IMR-90 (cell line): ENCODE measurements at regions not wholly inside any gene's neighbourhood (a gene's known extent, or its start where the extent isn't known, plus 50 kb on each side); places are given as distances from the start of the nearest gene placed in this dataset.
A peak's percentile ranks its signal among the peaks of the same experiment; 100 is the strongest.

Experiments
- ATAC-seq: fragments of 200-7000 bp; cut with Tn5 transposase; 2 replicates; pipeline ENCODE4 v1.9.1; 2020; ENCODE audit warnings: low read depth, mild to moderate bottlenecking, moderate library complexity
- BruUV-seq: library from RNA; stranded (reverse); fragments of 400-500 nt; replicated peaks from 2 replicates; lab custom pipeline; 2021; lab: Mats Ljungman, UMichigan
- CTCF ChIA-PET: fragments of 300-600 bp; formaldehyde crosslinking; extraction: SDS; loops from one replicate; lab custom pipeline; 2021; ENCODE audit warnings: antibody characterized with exemption; lab: Yijun Ruan, JAX
- POLR2A ChIA-PET: fragments of 300-600 bp; sonication (Branson Sonifier 250); formaldehyde crosslinking; loops from one replicate; lab custom pipeline; 2022; ENCODE audit warnings: antibody characterized with exemption; ENCODE audit not compliant: unreplicated experiment; lab: Charles Lee
- DNase-seq: peaks from one replicate; pipeline ENCODE4 v3.0.0; 2013
- H2AFZ ChIP-seq: replicated peaks from 2 replicates; pipeline ENCODE3; 2013; ENCODE audit warnings: low read length, mild to moderate bottlenecking; ENCODE audit not compliant: poor library complexity
- H2AK5ac ChIP-seq: 2 replicates; pipeline ENCODE4 v1.6.1; 2013; ENCODE audit warnings: low read depth, low read length, inconsistent platforms
- H2AK9ac ChIP-seq: replicated peaks from 2 replicates; pipeline ENCODE3; 2013; ENCODE audit warnings: mild to moderate bottlenecking, low read depth, low read length, moderate library complexity; ENCODE audit not compliant: poor library complexity
- H2BK120ac ChIP-seq: 2 replicates; pipeline ENCODE4 v1.6.1; 2013; ENCODE audit warnings: low read depth, low read length, inconsistent platforms
- H2BK15ac ChIP-seq: 3 replicates; pipeline ENCODE4 v1.6.1; 2013; ENCODE audit warnings: low read depth, low read length, inconsistent platforms
- H2BK20ac ChIP-seq: 2 replicates; pipeline ENCODE4 v1.6.1; 2013; ENCODE audit warnings: low read depth, mild to moderate bottlenecking, inconsistent platforms, low read length, moderate library complexity
- H2BK5ac ChIP-seq: 2 replicates; pipeline ENCODE4 v1.6.1; 2013; ENCODE audit warnings: mild to moderate bottlenecking, low read depth, low read length, inconsistent platforms; ENCODE audit not compliant: poor library complexity, severe bottlenecking
- H3K14ac ChIP-seq: replicated peaks from 2 replicates; pipeline ENCODE4 v1.6.1; 2013; ENCODE audit warnings: low read depth, low read length, inconsistent platforms
- H3K18ac ChIP-seq: 2 replicates; pipeline ENCODE4 v1.6.1; 2013; ENCODE audit warnings: low read depth, low read length, control low read depth
- H3K23ac ChIP-seq: 2 replicates; pipeline ENCODE4 v1.6.1; 2013; ENCODE audit warnings: low read depth, low read length, inconsistent platforms
- H3K27ac ChIP-seq: 2 replicates; pipeline ENCODE4 v1.5.1; 2013; ENCODE audit warnings: mild to moderate bottlenecking, control low read depth, low read length; ENCODE audit not compliant: insufficient read depth
- H3K27me3 ChIP-seq: 2 replicates; pipeline ENCODE4 v1.6.1; 2013; ENCODE audit warnings: low read length; ENCODE audit not compliant: control insufficient read depth, insufficient read depth
- H3K36me3 ChIP-seq: 2 replicates; pipeline ENCODE4 v1.6.1; 2013; ENCODE audit warnings: low read length, mixed read lengths; ENCODE audit not compliant: control insufficient read depth, insufficient read depth
- H3K4ac ChIP-seq: 2 replicates; pipeline ENCODE4 v1.6.1; 2013; ENCODE audit warnings: low read depth, low read length, inconsistent platforms
- H3K4me1 ChIP-seq: 2 replicates; pipeline ENCODE4 v1.6.1; 2013; ENCODE audit warnings: low read length, mixed read lengths; ENCODE audit not compliant: control insufficient read depth, insufficient read depth
- H3K4me2 ChIP-seq: 2 replicates; pipeline ENCODE4 v1.6.1; 2013; ENCODE audit warnings: low read depth, mild to moderate bottlenecking, control low read depth, low read length, moderate library complexity
- H3K4me3 ChIP-seq: 2 replicates; pipeline ENCODE4 v1.5.1; 2013; ENCODE audit warnings: low read depth, mild to moderate bottlenecking, control low read depth, low read length, moderate library complexity; ENCODE audit not compliant: insufficient read depth
- H3K56ac ChIP-seq: 2 replicates; pipeline ENCODE4 v1.6.1; 2013; ENCODE audit warnings: low read length, inconsistent platforms; ENCODE audit not compliant: insufficient read depth; ENCODE audit errors: extremely low read depth
- H3K79me1 ChIP-seq, 2 experiments: 2 replicates each; pipeline ENCODE4 v1.6.1; 2013; ENCODE audit warnings: low read length in 2 of 2, inconsistent platforms in 1 of 2, low read depth in 1 of 2
- H3K9ac ChIP-seq: 2 replicates; pipeline ENCODE4 v1.6.1; 2013; ENCODE audit warnings: low read depth, low read length, control low read depth
- H3K9me1 ChIP-seq: 2 replicates; pipeline ENCODE4 v1.6.1; 2013; ENCODE audit warnings: low read length, inconsistent platforms; ENCODE audit not compliant: insufficient read depth
- H3K9me3 ChIP-seq: 2 replicates; pipeline ENCODE4 v1.6.1; 2013; ENCODE audit warnings: low read length; ENCODE audit not compliant: control insufficient read depth, insufficient read depth
- H4K20me1 ChIP-seq: 2 replicates; pipeline ENCODE4 v1.6.1; 2013; ENCODE audit warnings: low read length, inconsistent platforms; ENCODE audit not compliant: insufficient read depth
- H4K5ac ChIP-seq: 2 replicates; pipeline ENCODE4 v1.6.1; 2013; ENCODE audit warnings: mild to moderate bottlenecking, low read depth, low read length, control low read depth
- H4K8ac ChIP-seq, 2 experiments: 2 replicates each; pipeline ENCODE4 v1.6.1; 2013; ENCODE audit warnings: low read depth in 2 of 2, low read length in 2 of 2, control low read depth in 1 of 2, inconsistent platforms in 1 of 2
- H4K91ac ChIP-seq: 2 replicates; pipeline ENCODE4 v1.6.1; 2013; ENCODE audit warnings: low read depth, low read length, inconsistent platforms; ENCODE audit not compliant: insufficient read depth
- BHLHE40 ChIP-seq: fragments of 150-350 bp; IDR thresholded peaks from 2 replicates; pipeline ENCODE4 v1.6.1; 2016; ENCODE audit warnings: mild to moderate bottlenecking, low read depth, low read length
- CEBPB ChIP-seq: IDR thresholded peaks from 2 replicates; pipeline ENCODE4 v1.6.1; 2012; ENCODE audit warnings: low read depth, low read length, improper control_type of control experiment
- CHD1 ChIP-seq: IDR thresholded peaks from 2 replicates; pipeline ENCODE4 v1.6.1; 2012; ENCODE audit warnings: low read depth, low read length, improper control_type of control experiment
- FOS ChIP-seq: fragments of 150-350 bp; IDR thresholded peaks from 2 replicates; pipeline ENCODE4 v1.6.1; 2016; ENCODE audit warnings: low read depth, low read length
- MAFK ChIP-seq: IDR thresholded peaks from 2 replicates; pipeline ENCODE4 v1.6.1; 2012; ENCODE audit warnings: low read depth, low read length, improper control_type of control experiment
- MAZ ChIP-seq: IDR thresholded peaks from 2 replicates; pipeline ENCODE4 v1.6.1; 2012; ENCODE audit warnings: low read depth, mild to moderate bottlenecking, low read length, improper control_type of control experiment, moderate library complexity, borderline replicate concordance
- MXI1 ChIP-seq: IDR thresholded peaks from 2 replicates; pipeline ENCODE4 v1.6.1; 2012; ENCODE audit warnings: low read depth, mild to moderate bottlenecking, low read length, moderate library complexity, borderline replicate concordance
- NFE2L2 ChIP-seq: fragments of 150-350 bp; IDR thresholded peaks from 2 replicates; pipeline ENCODE4 v1.6.1; 2016; ENCODE audit warnings: low read depth, mild to moderate bottlenecking, low read length
- POLR2A ChIP-seq: IDR thresholded peaks from 2 replicates; pipeline ENCODE4 v1.6.1; 2012; ENCODE audit warnings: mild to moderate bottlenecking, low read depth, low read length
- RAD21 ChIP-seq: IDR thresholded peaks from 2 replicates; pipeline ENCODE4 v1.6.1; 2012; ENCODE audit warnings: low read length, improper control_type of control experiment
- RCOR1 ChIP-seq: IDR thresholded peaks from 2 replicates; pipeline ENCODE4 v1.6.1; 2012; ENCODE audit warnings: mild to moderate bottlenecking, low read length, improper control_type of control experiment; ENCODE audit not compliant: insufficient replicate concordance
- SMC3 ChIP-seq: fragments of 150-350 bp; IDR thresholded peaks from 2 replicates; pipeline ENCODE4 v1.6.1; 2016; ENCODE audit warnings: low read depth, mild to moderate bottlenecking, antibody characterized with exemption, low read length, moderate library complexity
- WGBS, 2 experiments: methylation state at CpG; one replicate each; pipeline versions ENCODE4 v1.1.5 to v1.1.7; 2013; ENCODE audit warnings: missing lambda C conversion rate in 2 of 2; ENCODE audit not compliant: insufficient read length in 1 of 2; ENCODE audit errors: extremely low coverage in 2 of 2; 5-methylcytosine and 5-hydroxymethylcytosine counted together
- dilution Hi-C: fragments of 300-500 bp; cut with HindIII; formaldehyde crosslinking; loops from one replicate; pipeline ENCODE4 v1.14.3; 2018; ENCODE audit warnings: low sequenced_read_pairs; ENCODE audit not compliant: unreplicated experiment
- in situ Hi-C: fragments of 300-500 bp; cut with MboI; formaldehyde crosslinking; loops from 3 replicates; pipeline ENCODE4 v1.14.3; 2019; ENCODE audit warnings: low sequenced_read_pairs, inconsistent platforms, mixed read lengths
- intact Hi-C: fragments of 100-400 bp; cut with micrococcal nuclease; formaldehyde crosslinking; loops from 2 replicates; pipeline ENCODE4 v1.10.0; 2022
- TF ChIP-seq, protein P1 (sequence below): fragments of 150-350 bp; IDR thresholded peaks from 2 replicates; pipeline ENCODE4 v1.6.1; 2016; ENCODE audit warnings: low read depth, mild to moderate bottlenecking, low read length, moderate library complexity, borderline replicate concordance
- TF ChIP-seq, protein P2 (sequence below): fragments of 150-350 bp; IDR thresholded peaks from 2 replicates; pipeline ENCODE4 v1.6.1; 2017; ENCODE audit warnings: mild to moderate bottlenecking, antibody characterized with exemption, low read length, low read depth
- TF ChIP-seq, protein P3 (sequence below): conservative IDR thresholded peaks from 2 replicates; pipeline ENCODE4 v1.5.1; 2012; ENCODE audit warnings: mild to moderate bottlenecking, low read depth, low read length, improper control_type of control experiment

DNA sequence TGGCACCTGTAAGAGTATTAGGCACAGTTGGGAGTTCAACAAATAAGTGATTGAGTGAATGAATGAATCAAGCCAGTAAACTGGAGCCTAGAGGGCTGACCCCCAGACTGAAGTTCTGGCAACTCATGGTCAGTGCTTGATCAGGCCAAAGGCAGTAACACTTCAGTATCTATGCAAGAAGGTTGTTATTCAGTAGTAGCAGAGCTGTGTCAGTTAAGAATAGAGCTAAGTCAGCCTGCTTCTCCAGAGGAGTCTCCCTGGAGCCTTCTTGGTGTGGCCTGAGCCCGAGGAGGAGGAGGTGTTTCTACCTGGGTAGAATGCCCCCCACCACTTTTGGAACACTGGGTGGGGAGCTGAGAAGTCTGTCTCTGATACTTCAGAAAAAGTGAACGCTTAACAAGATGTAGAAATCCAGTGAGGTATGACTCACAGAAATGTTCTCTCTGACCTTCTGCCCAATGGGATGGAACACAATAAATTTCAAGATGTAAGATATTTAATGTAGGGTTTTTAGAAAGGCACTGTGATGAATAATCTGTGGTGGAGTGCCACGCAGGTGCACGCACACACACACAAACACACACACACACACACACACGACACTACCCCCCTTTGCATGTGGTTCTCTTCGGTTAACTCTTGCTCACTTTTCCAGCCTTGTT is 219.9 kb downstream of the HIPK3 start:
- peak; percentile 50 for DNase-seq
- no peak overlapping the region for H4K5ac ChIP-seq
- ATAC-seq: no peak
- H3K4me3 ChIP-seq: no peak overlapping the region
- H3K9ac ChIP-seq: no peak overlapping the region
- H3K79me1 ChIP-seq: peaks cover 4 to 42% of the 10 kb centered on the region in 2 experiments; a peak in 3 of 4 replicates
- peaks cover 4% of the 10 kb centered on the region; the same call in 1 of the 2 replicates for H3K4me1 ChIP-seq
- H2BK20ac ChIP-seq: no peak overlapping the region
- no peak overlapping the region for H2AK5ac ChIP-seq
- H3K23ac ChIP-seq: no peak overlapping the region
- dilution Hi-C loops: no loop called here
- intact Hi-C loops: no loop called here
- no peak overlapping the region for H3K18ac ChIP-seq
- H4K91ac ChIP-seq: no peak overlapping the region
- no peak overlapping the region for H3K56ac ChIP-seq
- TF ChIP-seq MAZ (no peak), POLR2A (no peak), MAFK (no peak), MXI1 (no peak), CHD1 (no peak), SMC3 (no peak), NFE2L2 (no peak), RCOR1 (no peak), CEBPB (no peak; the same call in 1 of the 2 replicates), RAD21 (no peak), BHLHE40 (no peak), FOS (no peak)
- TF ChIP-seq, protein P1, sequence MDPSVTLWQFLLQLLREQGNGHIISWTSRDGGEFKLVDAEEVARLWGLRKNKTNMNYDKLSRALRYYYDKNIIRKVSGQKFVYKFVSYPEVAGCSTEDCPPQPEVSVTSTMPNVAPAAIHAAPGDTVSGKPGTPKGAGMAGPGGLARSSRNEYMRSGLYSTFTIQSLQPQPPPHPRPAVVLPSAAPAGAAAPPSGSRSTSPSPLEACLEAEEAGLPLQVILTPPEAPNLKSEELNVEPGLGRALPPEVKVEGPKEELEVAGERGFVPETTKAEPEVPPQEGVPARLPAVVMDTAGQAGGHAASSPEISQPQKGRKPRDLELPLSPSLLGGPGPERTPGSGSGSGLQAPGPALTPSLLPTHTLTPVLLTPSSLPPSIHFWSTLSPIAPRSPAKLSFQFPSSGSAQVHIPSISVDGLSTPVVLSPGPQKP: no peak
- TF ChIP-seq, protein P2, sequence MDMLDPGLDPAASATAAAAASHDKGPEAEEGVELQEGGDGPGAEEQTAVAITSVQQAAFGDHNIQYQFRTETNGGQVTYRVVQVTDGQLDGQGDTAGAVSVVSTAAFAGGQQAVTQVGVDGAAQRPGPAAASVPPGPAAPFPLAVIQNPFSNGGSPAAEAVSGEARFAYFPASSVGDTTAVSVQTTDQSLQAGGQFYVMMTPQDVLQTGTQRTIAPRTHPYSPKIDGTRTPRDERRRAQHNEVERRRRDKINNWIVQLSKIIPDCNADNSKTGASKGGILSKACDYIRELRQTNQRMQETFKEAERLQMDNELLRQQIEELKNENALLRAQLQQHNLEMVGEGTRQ: no peak
- TF ChIP-seq, protein P3, sequence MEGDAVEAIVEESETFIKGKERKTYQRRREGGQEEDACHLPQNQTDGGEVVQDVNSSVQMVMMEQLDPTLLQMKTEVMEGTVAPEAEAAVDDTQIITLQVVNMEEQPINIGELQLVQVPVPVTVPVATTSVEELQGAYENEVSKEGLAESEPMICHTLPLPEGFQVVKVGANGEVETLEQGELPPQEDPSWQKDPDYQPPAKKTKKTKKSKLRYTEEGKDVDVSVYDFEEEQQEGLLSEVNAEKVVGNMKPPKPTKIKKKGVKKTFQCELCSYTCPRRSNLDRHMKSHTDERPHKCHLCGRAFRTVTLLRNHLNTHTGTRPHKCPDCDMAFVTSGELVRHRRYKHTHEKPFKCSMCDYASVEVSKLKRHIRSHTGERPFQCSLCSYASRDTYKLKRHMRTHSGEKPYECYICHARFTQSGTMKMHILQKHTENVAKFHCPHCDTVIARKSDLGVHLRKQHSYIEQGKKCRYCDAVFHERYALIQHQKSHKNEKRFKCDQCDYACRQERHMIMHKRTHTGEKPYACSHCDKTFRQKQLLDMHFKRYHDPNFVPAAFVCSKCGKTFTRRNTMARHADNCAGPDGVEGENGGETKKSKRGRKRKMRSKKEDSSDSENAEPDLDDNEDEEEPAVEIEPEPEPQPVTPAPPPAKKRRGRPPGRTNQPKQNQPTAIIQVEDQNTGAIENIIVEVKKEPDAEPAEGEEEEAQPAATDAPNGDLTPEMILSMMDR: no peak
- no peaks in the 10 kb centered on the region; the same call in 1 of the 2 replicates for H4K20me1 ChIP-seq
- no peak overlapping the region for H2BK15ac ChIP-seq
- H3K14ac ChIP-seq: no peak overlapping the region
- peak overlapping the region; percentile 27 for H2AFZ ChIP-seq
- ChIA-PET CTCF (no interaction called here), POLR2A (no interaction called here)
- no peak overlapping the region for H3K27ac ChIP-seq
- H2AK9ac ChIP-seq: no peak overlapping the region
- no peaks in the 10 kb centered on the region for H3K36me3 ChIP-seq
- peaks cover 5% of the 10 kb centered on the region; the same call in 1 of the 2 replicates for H3K9me1 ChIP-seq
- no peak overlapping the region for H3K4me2 ChIP-seq
- no peaks in the 10 kb centered on the region; the same call in 1 of the 2 replicates for H3K27me3 ChIP-seq
- H2BK5ac ChIP-seq: no peak overlapping the region
- H3K9me3 ChIP-seq: no peaks in the 10 kb centered on the region
- no peak overlapping the region for H4K8ac ChIP-seq
- in situ Hi-C loops: no loop called here
- no peak overlapping the region for H2BK120ac ChIP-seq
- no peak overlapping the region for H3K4ac ChIP-seq
- no CpG with 5 or more reads among the region's 6 CpGs for WGBS, 2 experiments
- no TSS peak for BruUV-seq
